PC-9 (cell line): ENCODE measurements at regions not wholly inside any gene's neighbourhood (a gene's known extent, or its start where the extent isn't known, plus 50 kb on each side); places are given as distances from the start of the nearest gene placed in this dataset.

Experiments
- BruUV-seq: library from RNA; stranded (reverse); fragments of 400-500 nt; replicated peaks from 2 replicates; lab custom pipeline; 2021; lab: Mats Ljungman, UMichigan
- CTCF ChIA-PET: fragments of 300-600 bp; sonication (Branson Sonifier 250); formaldehyde crosslinking; loops from one replicate; lab custom pipeline; 2022; ENCODE audit warnings: antibody characterized with exemption; lab: Charles Lee
- POLR2A ChIA-PET: fragments of 300-600 bp; sonication (Branson Sonifier 250); formaldehyde crosslinking; loops from one replicate; lab custom pipeline; 2022; ENCODE audit warnings: antibody characterized with exemption; ENCODE audit not compliant: unreplicated experiment; lab: Charles Lee
- DNase-seq, 2 experiments: peaks; one replicate each; pipeline versions ENCODE4 v3.0.0 to v3.0.0-alpha.2; 2015 to 2022; ENCODE audit warnings: mixed read lengths in 1 of 2
- H2AFZ ChIP-seq: fragments of 200-600 bp; sonication (generic); 2 replicates; pipeline ENCODE4 v1.8.1; 2017; ENCODE audit warnings: antibody characterized with exemption
- H3F3A ChIP-seq: fragments of 200-600 bp; sonication (generic); 2 replicates; pipeline ENCODE4 v1.8.1; 2017; ENCODE audit warnings: antibody characterized with exemption, mild to moderate bottlenecking, low read depth; ENCODE audit not compliant: insufficient read depth
- H3K27ac ChIP-seq: fragments of 200-600 bp; sonication (generic); 2 replicates; pipeline ENCODE4 v1.6.1; 2016; ENCODE audit warnings: mixed run types
- H3K27me3 ChIP-seq: fragments of 200-600 bp; sonication (generic); 2 replicates; pipeline ENCODE4 v1.6.1; 2016; ENCODE audit warnings: low read depth, mixed run types; ENCODE audit not compliant: insufficient read depth
- H3K36me3 ChIP-seq: fragments of 200-600 bp; sonication (generic); 2 replicates; pipeline ENCODE4 v1.6.1; 2016; ENCODE audit warnings: low read depth, mixed run types
- H3K4me1 ChIP-seq: fragments of 200-600 bp; sonication (generic); replicated peaks from 2 replicates; pipeline ENCODE4 v1.6.1; 2016; ENCODE audit warnings: mixed run types; ENCODE audit not compliant: insufficient read depth
- H3K4me2 ChIP-seq: fragments of 200-600 bp; sonication (generic); 2 replicates; pipeline ENCODE4 v1.6.1; 2017; ENCODE audit warnings: mixed run types
- H3K4me3 ChIP-seq: fragments of 200-600 bp; sonication (generic); 2 replicates; pipeline ENCODE4 v1.6.1; 2016; ENCODE audit warnings: mixed run types
- H3K79me2 ChIP-seq: fragments of 200-600 bp; sonication (generic); 2 replicates; pipeline ENCODE4 v1.6.1; 2017; ENCODE audit warnings: low read depth, mixed run types
- H3K9me2 ChIP-seq: fragments of 200-600 bp; sonication (generic); 2 replicates; pipeline ENCODE4 v1.8.1; 2017; ENCODE audit warnings: mild to moderate bottlenecking; ENCODE audit not compliant: insufficient read depth
- H3K9me3 ChIP-seq: fragments of 200-600 bp; sonication (generic); 2 replicates; pipeline ENCODE4 v1.8.1; 2016; ENCODE audit warnings: low read depth; ENCODE audit not compliant: insufficient read depth
- H4K20me1 ChIP-seq: fragments of 200-600 bp; sonication (generic); 2 replicates; pipeline ENCODE4 v1.8.1; 2017; ENCODE audit not compliant: insufficient read depth
- CTCF ChIP-seq: fragments of 200-600 bp; sonication (generic); conservative IDR thresholded peaks from 2 replicates; pipeline ENCODE4 v1.6.1; 2017; ENCODE audit warnings: mixed run types, antibody characterized with exemption, mild to moderate bottlenecking, moderate library complexity
- EZH2 ChIP-seq: fragments of 200-600 bp; sonication (generic); IDR thresholded peaks from 2 replicates; pipeline ENCODE4 v1.8.0; 2017; ENCODE audit warnings: antibody characterized with exemption, low read depth
- intact Hi-C: fragments of 100-400 bp; cut with micrococcal nuclease; formaldehyde crosslinking; loops from one replicate; pipeline ENCODE4 v1.10.0; 2022; ENCODE audit not compliant: unreplicated experiment

- CTCF ChIA-PET, result no interaction called here
- Histone ChIP-seq H3K9me3 (no peaks in the 10 kb centered on the region), H3K36me3 (no peaks in the 10 kb centered on the region), H3K4me1 (no peaks in the 10 kb centered on the region), H3F3A (no peaks in the 10 kb centered on the region), H3K79me2 (no peaks in the 10 kb centered on the region), H4K20me1 (no peaks in the 10 kb centered on the region), H3K27me3 (0 out of 2 replicates have a peak, but pooled peaks cover 3% of the 10 kb centered on the region), H3K4me2 (no peak overlapping the region), H3K27ac (no peak overlapping the region), H2AFZ (no peak overlapping the region), H3K9me2 (no peaks in the 10 kb centered on the region; the same call in 1 of the 2 replicates), H3K4me3 (no peak overlapping the region)
- intact Hi-C loops, result loop anchor here (5.0 kb wide), 1 partner anchor 1063 kb away; no protein-coding TSS in a partner anchor
- POLR2A ChIA-PET, result no interaction called here
- TF ChIP-seq CTCF (no peak), EZH2 (no peak)
- no TSS peak for BruUV-seq
- DNase-seq, result no peak
Observed at GRCh38 chr16:62224646-62225209, 188.5 kb upstream of the CDH8 start.

GRCh38 chr16:62216837-62217236 lies 180.6 kb upstream of the CDH8 start:
- Histone ChIP-seq H3K27me3 (0 out of 2 replicates have a peak, but pooled peaks cover 3% of the 10 kb centered on the region), H3K4me2 (no peak overlapping the region), H4K20me1 (no peaks in the 10 kb centered on the region), H3F3A (no peaks in the 10 kb centered on the region), H3K36me3 (no peaks in the 10 kb centered on the region), H3K9me2 (no peaks in the 10 kb centered on the region), H2AFZ (no peak overlapping the region), H3K9me3 (no peaks in the 10 kb centered on the region), H3K4me3 (no peak overlapping the region), H3K79me2 (no peaks in the 10 kb centered on the region), H3K4me1 (no peaks in the 10 kb centered on the region), H3K27ac (no peak overlapping the region)
- ChIA-PET CTCF (no interaction called here), POLR2A (no interaction called here)
- intact Hi-C loops, result no loop called here
- DNase-seq, result no peak
- BruUV-seq, result no TSS peak
- TF ChIP-seq EZH2, result no peak
- no peak for TF ChIP-seq CTCF

GRCh38 chr16:62213763-62214162 lies 177.5 kb upstream of the CDH8 start:
- no peaks in the 10 kb centered on the region for H3K27me3 ChIP-seq
- H2AFZ ChIP-seq, result no peak overlapping the region
- no peaks in the 10 kb centered on the region for H3K9me2 ChIP-seq
- no peaks in the 10 kb centered on the region for H3K9me3 ChIP-seq
- no peaks in the 10 kb centered on the region for H3F3A ChIP-seq
- no peaks in the 10 kb centered on the region for H4K20me1 ChIP-seq
- CTCF ChIA-PET, result no interaction called here
- BruUV-seq, result no TSS peak
- POLR2A ChIA-PET, result no interaction called here
- H3K36me3 ChIP-seq, result no peaks in the 10 kb centered on the region
- H3K4me2 ChIP-seq, result no peak overlapping the region
- H3K4me1 ChIP-seq, result no peaks in the 10 kb centered on the region
- no peak overlapping the region for H3K4me3 ChIP-seq
- DNase-seq, result no peak
- no peak overlapping the region for H3K27ac ChIP-seq
- intact Hi-C loops, result no loop called here
- TF ChIP-seq EZH2, result no peak
- TF ChIP-seq CTCF, result no peak
- no peaks in the 10 kb centered on the region for H3K79me2 ChIP-seq
